Muscle of back (tissue), 3 donors: ENCODE measurements at regions not wholly inside any gene's neighbourhood (a gene's known extent, or its start where the extent isn't known, plus 50 kb on each side); places are given as distances from the start of the nearest gene placed in this dataset.

Source experiments
- DNase-seq, 3 donors: peaks; one replicate each; pipeline versions ENCODE4 v3.0.0 to v3.0.0-alpha.2; 2013

- DNase-seq = no peak
Measured at GRCh38 chr10:28962768-28963167, 285.4 kb downstream of the BAMBI start.

- DNase-seq = no peak
Measured at GRCh38 chr10:28963539-28964221, 286.4 kb downstream of the BAMBI start.

GRCh38 chr10:28965937-28966336 is 288.6 kb downstream of the BAMBI start:
- DNase-seq = no peak

- DNase-seq = no peak
Measured at GRCh38 chr10:28967031-28967430, 289.7 kb downstream of the BAMBI start.

- DNase-seq = no peak
Measured at GRCh38 chr10:28969413-28969812, 292.1 kb downstream of the BAMBI start.

- DNase-seq = no peak
Measured at GRCh38 chr10:28970231-28970630, 292.9 kb downstream of the BAMBI start.

- no peak for DNase-seq
Measured at GRCh38 chr10:28971255-28971654, 293.9 kb downstream of the BAMBI start.

GRCh38 chr10:28971764-28972163 is 294.4 kb downstream of the BAMBI start:
- peak in 1 of 3 donors; percentile 50 for DNase-seq

GRCh38 chr10:28973309-28973972 is 296.1 kb downstream of the BAMBI start:
- no peak for DNase-seq

- DNase-seq = no peak
Measured at GRCh38 chr10:28975891-28976531, 298.7 kb downstream of the BAMBI start.

- DNase-seq = no peak
Measured at GRCh38 chr10:28977518-28977917, 300.2 kb downstream of the BAMBI start.

- DNase-seq = no peak
Measured at GRCh38 chr10:28980264-28980663, 302.9 kb downstream of the BAMBI start.

GRCh38 chr10:28981007-28981406 is 303.7 kb downstream of the BAMBI start:
- no peak for DNase-seq

GRCh38 chr10:28982974-28983373 is 305.7 kb downstream of the BAMBI start:
- no peak for DNase-seq

GRCh38 chr10:28983799-28984198 is 305.1 kb upstream of the LYZL1 start:
- DNase-seq = no peak

- peak in 1 of 3 donors; percentile 79 for DNase-seq
Measured at GRCh38 chr10:28984431-28984830, 304.4 kb upstream of the LYZL1 start.

- no peak for DNase-seq
Measured at GRCh38 chr10:28985137-28985885, 303.6 kb upstream of the LYZL1 start.

- DNase-seq = no peak
Measured at GRCh38 chr10:28986117-28986792, 302.6 kb upstream of the LYZL1 start.

GRCh38 chr10:28986856-28987255 is 302.0 kb upstream of the LYZL1 start:
- no peak for DNase-seq

- no peak for DNase-seq
Measured at GRCh38 chr10:28987555-28988320, 301.1 kb upstream of the LYZL1 start.

- no peak for DNase-seq
Measured at GRCh38 chr10:28988980-28989379, 299.9 kb upstream of the LYZL1 start.
